NCI-H187 (cell line): ENCODE measurements at regions not wholly inside any gene's neighbourhood (a gene's known extent, or its start where the extent isn't known, plus 50 kb on each side); places are given as distances from the start of the nearest gene placed in this dataset.

ENCODE experiments used
- DNase-seq, 2 experiments: peaks; one replicate each; lab custom pipeline; 2025; lab: John Stamatoyannopoulos, UW

GRCh38 chr10:25661632-25662031, 272.4 kb upstream of the MYO3A start:
- no peak for DNase-seq

GRCh38 chr10:25666276-25666675, 267.8 kb upstream of the MYO3A start:
- DNase-seq, result no peak

- DNase-seq, result no peak
These were observed 258.8 kb upstream of the MYO3A start for GRCh38 chr10:25675204-25675603.

GRCh38 chr10:25675615-25676014, 258.4 kb upstream of the MYO3A start:
- no peak for DNase-seq

GRCh38 chr10:25678220-25678619, 255.8 kb upstream of the MYO3A start:
- no peak for DNase-seq

- DNase-seq, result no peak
These were observed 255.4 kb upstream of the MYO3A start for GRCh38 chr10:25678666-25679065.

GRCh38 chr10:25682203-25682851, 251.7 kb upstream of the MYO3A start:
- DNase-seq, result no peak

GRCh38 chr10:25683344-25683743, 250.7 kb upstream of the MYO3A start:
- DNase-seq, result no peak

DNA sequence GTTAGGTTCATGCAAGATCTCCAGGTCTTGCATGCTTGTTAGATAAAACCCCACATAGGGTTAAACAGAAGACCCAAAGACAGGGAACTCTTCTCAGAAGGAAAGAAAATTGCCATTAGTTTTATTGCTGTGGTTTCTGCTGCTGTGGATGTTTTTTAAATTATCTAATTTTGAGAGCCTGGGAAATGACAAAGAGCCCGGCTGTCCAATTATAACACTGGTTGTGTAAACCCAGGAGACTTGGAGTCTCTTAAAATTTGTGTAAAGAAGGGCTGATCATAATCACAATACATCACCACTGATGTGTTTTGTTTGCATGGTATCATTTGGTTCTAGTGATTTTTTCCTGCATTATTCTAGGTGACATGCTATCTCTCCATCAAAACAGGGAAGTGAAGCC, 246.5 kb upstream of the MYO3A start:
- DNase-seq, result no peak

GRCh38 chr10:25689346-25690100, 244.5 kb upstream of the MYO3A start:
- DNase-seq, result no peak

DNA sequence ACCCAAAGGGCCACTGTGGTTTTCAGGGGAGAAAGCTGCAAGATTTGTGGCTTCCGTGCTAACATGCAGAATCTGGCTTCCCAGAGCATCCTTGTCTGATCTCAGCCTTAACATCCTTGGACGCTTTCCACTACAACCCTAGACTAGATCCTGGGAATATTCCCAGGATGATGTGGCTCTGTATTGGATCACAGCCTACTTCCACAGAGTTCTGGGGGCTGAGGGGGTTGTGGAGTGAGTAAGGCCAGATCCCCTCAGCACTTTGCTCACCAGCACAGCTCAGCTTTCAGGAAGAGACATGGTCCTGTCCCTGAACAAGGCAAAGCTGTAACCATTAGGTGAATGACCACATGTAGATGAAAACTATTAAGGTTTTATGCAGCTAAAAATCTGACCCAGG, 241.3 kb upstream of the MYO3A start:
- DNase-seq, result no peak

- no peak for DNase-seq
These were observed 239.7 kb upstream of the MYO3A start for GRCh38 chr10:25694206-25694933.

- DNase-seq, result no peak
These were observed 239.1 kb upstream of the MYO3A start for GRCh38 chr10:25694971-25695370.

DNA sequence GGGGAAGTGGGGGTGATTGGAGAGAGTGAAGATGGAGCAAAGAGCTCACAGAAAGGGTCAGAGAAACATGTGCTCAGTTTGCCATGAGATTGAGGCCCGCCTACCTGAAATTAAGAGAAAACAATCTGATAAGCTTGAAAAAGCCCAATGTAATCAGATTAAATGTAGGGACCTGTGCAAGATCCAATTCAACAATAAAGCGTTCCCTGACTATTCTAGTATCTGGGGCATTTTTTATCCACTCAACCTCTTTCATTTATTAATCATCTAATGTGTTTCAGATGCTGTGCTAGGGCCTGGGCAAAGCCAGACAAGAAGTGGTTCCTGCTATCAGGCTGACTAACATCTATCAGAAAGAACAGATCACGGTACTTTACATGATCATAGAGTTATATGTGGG, 238.4 kb upstream of the MYO3A start:
- no peak for DNase-seq

DNA sequence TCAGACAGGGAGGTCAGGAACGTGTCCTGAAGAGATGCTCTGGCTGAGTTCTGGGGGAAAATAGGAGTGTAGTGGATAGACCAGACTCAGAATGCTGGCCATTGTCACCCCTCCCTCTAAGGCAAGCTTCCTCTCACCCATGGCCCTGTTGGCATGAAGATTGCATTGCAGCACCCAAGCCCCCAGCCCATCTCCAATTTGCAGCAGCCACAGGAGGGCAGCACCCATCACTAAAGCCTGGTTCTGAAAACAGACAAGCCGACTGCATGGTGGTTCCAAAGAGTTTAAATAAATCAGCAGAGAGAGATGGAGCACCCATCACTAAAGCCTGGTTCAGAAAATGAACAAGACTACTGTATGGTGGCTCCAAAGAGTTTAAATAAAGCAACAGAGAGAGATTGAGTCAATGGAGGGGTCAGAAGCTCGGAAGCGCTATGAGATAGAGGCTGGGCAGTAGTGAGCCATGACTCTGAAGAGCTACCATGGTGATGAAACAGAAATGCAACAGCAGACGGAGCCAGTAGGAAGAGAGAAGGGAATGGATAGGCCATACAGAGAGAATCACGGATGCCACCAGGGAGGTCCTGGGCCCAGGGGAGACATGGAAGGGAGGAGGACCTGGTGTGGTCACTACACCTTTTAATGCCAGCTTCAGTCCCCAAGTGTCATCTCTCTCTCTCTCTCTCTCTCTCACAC, 237.9 kb upstream of the MYO3A start:
- no peak for DNase-seq

- no peak for DNase-seq
These were observed 236.6 kb upstream of the MYO3A start for GRCh38 chr10:25697412-25697811.

DNA sequence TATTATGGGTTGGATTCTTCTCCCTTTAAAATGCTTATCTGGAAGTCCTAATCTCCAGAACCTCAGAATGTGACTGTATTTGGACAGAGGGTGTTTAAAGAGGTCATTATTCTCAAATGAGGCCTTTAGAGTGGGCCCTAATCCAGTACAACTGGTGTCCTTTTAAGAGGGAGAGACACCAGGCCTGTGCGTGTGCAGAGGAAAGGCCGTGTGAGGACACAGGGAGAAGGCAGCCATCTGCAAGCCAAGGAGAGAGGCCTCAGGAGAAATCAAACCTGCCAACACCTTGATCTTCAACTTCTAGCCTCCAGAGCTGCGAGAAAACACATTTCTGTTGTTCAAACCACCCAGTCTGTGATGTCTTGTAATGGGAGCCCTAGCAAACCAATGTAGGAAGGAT, 235.4 kb upstream of the MYO3A start:
- DNase-seq, result no peak

GRCh38 chr10:25699631-25700030, 234.4 kb upstream of the MYO3A start:
- DNase-seq, result no peak

DNA sequence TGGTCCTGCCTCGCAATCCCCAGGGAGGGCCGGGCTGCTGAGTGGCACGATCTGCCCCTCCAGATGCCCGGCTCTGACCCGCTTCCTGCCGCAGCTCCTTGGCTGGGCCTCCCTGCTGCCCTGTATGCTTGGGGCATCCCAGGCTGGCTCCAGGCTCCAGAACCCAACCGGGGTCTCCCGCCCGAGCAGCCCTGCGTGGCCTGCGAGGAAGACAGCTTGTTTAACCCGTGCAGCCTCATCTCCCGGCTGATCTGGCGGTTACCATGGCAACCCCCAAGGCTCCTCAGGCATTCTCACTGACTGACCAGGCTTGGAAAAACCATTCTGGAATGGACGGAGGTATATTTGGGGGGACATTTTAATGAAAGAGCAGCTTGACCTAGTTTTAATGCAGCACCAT, 232.4 kb upstream of the MYO3A start:
- DNase-seq, result no peak

- DNase-seq, result no peak
These were observed 229.4 kb upstream of the MYO3A start for GRCh38 chr10:25704622-25705021.

DNA sequence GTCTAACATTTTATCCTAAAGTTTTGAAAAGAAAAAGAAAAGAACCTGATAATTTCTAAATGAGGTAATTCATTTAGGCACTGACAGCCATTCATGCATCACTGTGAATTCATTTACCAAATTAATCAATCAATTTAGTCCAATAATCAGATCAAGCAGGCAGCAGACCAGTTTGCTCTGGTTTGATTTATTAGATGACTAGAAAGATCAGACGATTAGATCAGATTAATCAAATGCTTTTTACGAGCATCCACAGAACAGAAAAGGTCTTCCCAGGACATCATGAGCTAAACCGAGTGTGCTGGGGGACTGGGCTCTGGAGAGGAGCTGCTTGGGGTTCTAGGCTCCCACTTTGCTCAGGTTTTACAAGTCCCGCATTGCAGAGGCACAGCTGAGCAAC, 226.5 kb upstream of the MYO3A start:
- no peak for DNase-seq

- no peak for DNase-seq
These were observed 225.9 kb upstream of the MYO3A start for GRCh38 chr10:25707976-25708671.
